SK-N-SH treated with all-trans-retinoic acid at 6 μM for 48 hours (cell line): ENCODE measurements at regions not wholly inside any gene's neighbourhood (a gene's known extent, or its start where the extent isn't known, plus 50 kb on each side); places are given as distances from the start of the nearest gene placed in this dataset.

Experiments
- ATAC-seq: fragments of 200-7000 bp; cut with Tn5 transposase; 3 replicates; pipeline ENCODE4 v1.9.1; 2020; ENCODE audit warnings: mild to moderate bottlenecking, moderate library complexity
- ARNTL ChIP-seq: fragments of 450-650 bp; formaldehyde crosslinking; IDR thresholded peaks from 2 replicates; pipeline ENCODE4 v1.5.0; 2020; ENCODE audit warnings: low read depth, mild to moderate bottlenecking, moderate library complexity, borderline replicate concordance
- BACH2 ChIP-seq: fragments of 250-450 bp; sonication (Bioruptor Pico); IDR thresholded peaks from 2 replicates; pipeline ENCODE4 v1.9.0; 2021; ENCODE audit warnings: mild to moderate bottlenecking, borderline replicate concordance
- CSDC2 ChIP-seq: fragments of 250-450 bp; sonication (Bioruptor Pico); IDR thresholded peaks from 2 replicates; pipeline ENCODE4 v1.5.0; 2020; ENCODE audit warnings: mild to moderate bottlenecking, moderate library complexity
- ESRRG ChIP-seq: fragments of 250-450 bp; sonication (Bioruptor Pico); IDR thresholded peaks from 2 replicates; pipeline ENCODE4 v1.6.1; 2021; ENCODE audit warnings: mild to moderate bottlenecking
- ISL1 ChIP-seq: fragments of 250-450 bp; sonication (Bioruptor Pico); IDR thresholded peaks from 2 replicates; pipeline ENCODE4 v2.1.2; 2022; ENCODE audit warnings: mild to moderate bottlenecking, moderate library complexity
- PPARA ChIP-seq: fragments of 250-450 bp; sonication (Bioruptor Pico); IDR thresholded peaks from 2 replicates; pipeline ENCODE4 v1.5.0; 2020; ENCODE audit warnings: mild to moderate bottlenecking, borderline replicate concordance
- TCF4 ChIP-seq: fragments of 250-450 bp; sonication (Bioruptor Pico); IDR thresholded peaks from 2 replicates; pipeline ENCODE4 v1.8.0; 2021; ENCODE audit warnings: mild to moderate bottlenecking, moderate library complexity, borderline replicate concordance
- TOX ChIP-seq: fragments of 250-450 bp; sonication (Bioruptor Pico); IDR thresholded peaks from 2 replicates; pipeline ENCODE4 v1.8.0; 2021; ENCODE audit warnings: mild to moderate bottlenecking, moderate library complexity, borderline replicate concordance
- ZFP3 ChIP-seq: fragments of 250-450 bp; sonication (Bioruptor Pico); IDR thresholded peaks from 2 replicates; pipeline ENCODE4 v1.5.0; 2020; ENCODE audit warnings: mild to moderate bottlenecking, moderate library complexity
- ZNF565 ChIP-seq: fragments of 450-650 bp; formaldehyde crosslinking; conservative IDR thresholded peaks from 2 replicates; pipeline ENCODE4 v1.5.0; 2020; ENCODE audit warnings: low read depth, mild to moderate bottlenecking, moderate library complexity
- ZNF70 ChIP-seq: fragments of 450-650 bp; formaldehyde crosslinking; IDR thresholded peaks from 2 replicates; pipeline ENCODE4 v1.5.0; 2020; ENCODE audit warnings: mild to moderate bottlenecking, moderate library complexity
- TF ChIP-seq, protein P1 (sequence below): fragments of 250-450 bp; sonication (Bioruptor Pico); IDR thresholded peaks from 2 replicates; pipeline ENCODE4 v1.5.1; 2021; ENCODE audit warnings: mild to moderate bottlenecking, moderate library complexity
- TF ChIP-seq, protein P2 (sequence below): fragments of 250-450 bp; sonication (Bioruptor Pico); IDR thresholded peaks from 2 replicates; pipeline ENCODE4 v1.8.0; 2021; ENCODE audit warnings: low read depth, mild to moderate bottlenecking, moderate library complexity, borderline replicate concordance
- TF ChIP-seq, protein P3 (sequence below): fragments of 250-450 bp; sonication (Bioruptor Pico); IDR thresholded peaks from 2 replicates; pipeline ENCODE4 v1.5.1; 2020; ENCODE audit warnings: low read depth, mild to moderate bottlenecking, moderate library complexity
- TF ChIP-seq, protein P4 (sequence below): fragments of 250-450 bp; sonication (Bioruptor Pico); IDR thresholded peaks from 2 replicates; pipeline ENCODE4 v1.5.0; 2020; ENCODE audit warnings: mild to moderate bottlenecking, moderate library complexity

DNA sequence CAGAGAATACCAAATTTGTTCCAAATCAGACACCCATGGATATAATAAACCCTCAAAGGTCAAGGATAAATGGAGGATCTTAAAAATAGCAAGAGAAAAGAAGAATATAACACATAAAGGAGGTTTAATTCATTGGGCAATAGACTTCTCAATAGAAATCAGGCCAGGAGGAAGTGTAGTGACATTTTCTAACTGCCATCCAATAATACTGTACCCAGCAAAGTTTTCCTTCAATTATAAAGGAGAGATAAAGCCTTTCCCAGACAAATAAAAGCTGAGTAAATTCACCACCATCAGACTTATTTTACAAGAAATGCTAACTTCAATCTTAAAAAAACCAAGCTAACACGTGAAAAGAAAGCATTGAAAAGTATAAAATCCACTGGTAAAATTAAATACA is 121.6 kb downstream of the MSTN start:
- TF ChIP-seq TCF4 (no peak), ZNF565 (CRISPR knock-in tag) (no peak)
- ATAC-seq = no peak

DNA sequence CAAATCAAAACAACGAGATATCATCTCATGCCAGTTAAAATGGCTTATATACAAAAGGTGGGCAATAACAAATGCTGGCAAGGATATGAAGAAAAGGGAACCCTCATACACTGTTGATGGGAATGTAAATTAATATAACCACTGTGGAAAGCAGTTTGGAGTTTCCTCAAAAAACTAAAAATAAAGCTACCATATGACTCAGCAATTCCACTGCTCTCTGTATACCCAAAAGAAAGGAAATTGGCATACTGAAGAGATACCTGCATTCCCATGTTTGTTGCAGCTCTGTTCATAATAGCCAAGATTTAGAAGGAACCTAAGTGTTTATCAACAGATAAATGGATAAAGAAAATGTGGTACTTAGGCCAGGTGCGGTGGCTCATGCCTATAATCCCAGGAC is 124.8 kb downstream of the MSTN start:
- ATAC-seq = no peak
- TF ChIP-seq ZNF565 (CRISPR knock-in tag) = no peak
- no peak for TF ChIP-seq ARNTL (CRISPR knock-in tag)
- TF ChIP-seq, protein P1, sequence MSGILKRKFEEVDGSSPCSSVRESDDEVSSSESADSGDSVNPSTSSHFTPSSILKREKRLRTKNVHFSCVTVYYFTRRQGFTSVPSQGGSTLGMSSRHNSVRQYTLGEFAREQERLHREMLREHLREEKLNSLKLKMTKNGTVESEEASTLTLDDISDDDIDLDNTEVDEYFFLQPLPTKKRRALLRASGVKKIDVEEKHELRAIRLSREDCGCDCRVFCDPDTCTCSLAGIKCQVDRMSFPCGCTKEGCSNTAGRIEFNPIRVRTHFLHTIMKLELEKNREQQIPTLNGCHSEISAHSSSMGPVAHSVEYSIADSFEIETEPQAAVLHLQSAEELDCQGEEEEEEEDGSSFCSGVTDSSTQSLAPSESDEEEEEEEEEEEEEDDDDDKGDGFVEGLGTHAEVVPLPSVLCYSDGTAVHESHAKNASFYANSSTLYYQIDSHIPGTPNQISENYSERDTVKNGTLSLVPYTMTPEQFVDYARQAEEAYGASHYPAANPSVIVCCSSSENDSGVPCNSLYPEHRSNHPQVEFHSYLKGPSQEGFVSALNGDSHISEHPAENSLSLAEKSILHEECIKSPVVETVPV (CRISPR knock-in tag) = no peak
- TF ChIP-seq BACH2 (CRISPR knock-in tag) = no peak
- TF ChIP-seq ESRRG (CRISPR knock-in tag) = no peak
- no peak for TF ChIP-seq PPARA (CRISPR knock-in tag)

DNA sequence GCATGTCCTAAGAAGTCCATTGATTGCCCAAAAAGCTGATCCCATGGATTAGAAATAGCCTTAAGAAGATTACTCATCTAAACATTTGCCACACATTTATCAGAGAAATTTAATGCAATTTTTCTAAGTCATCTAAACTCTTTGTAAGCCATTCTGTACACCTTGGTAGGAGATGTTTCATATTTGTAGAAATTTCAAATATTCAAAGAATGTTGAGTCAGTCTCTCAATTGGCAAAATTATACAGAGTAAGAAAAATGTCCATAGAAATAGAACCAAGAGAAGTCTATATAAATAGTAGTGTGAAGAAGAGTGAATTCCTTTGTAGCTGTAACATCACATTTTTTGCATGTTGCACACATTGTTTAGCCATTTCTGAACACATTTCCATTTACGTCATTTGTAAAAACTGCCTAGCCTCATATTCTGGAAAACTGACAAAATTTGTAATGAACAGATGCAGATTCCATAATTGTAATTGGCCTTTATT is 128.6 kb downstream of the MSTN start:
- TF ChIP-seq, protein P2, sequence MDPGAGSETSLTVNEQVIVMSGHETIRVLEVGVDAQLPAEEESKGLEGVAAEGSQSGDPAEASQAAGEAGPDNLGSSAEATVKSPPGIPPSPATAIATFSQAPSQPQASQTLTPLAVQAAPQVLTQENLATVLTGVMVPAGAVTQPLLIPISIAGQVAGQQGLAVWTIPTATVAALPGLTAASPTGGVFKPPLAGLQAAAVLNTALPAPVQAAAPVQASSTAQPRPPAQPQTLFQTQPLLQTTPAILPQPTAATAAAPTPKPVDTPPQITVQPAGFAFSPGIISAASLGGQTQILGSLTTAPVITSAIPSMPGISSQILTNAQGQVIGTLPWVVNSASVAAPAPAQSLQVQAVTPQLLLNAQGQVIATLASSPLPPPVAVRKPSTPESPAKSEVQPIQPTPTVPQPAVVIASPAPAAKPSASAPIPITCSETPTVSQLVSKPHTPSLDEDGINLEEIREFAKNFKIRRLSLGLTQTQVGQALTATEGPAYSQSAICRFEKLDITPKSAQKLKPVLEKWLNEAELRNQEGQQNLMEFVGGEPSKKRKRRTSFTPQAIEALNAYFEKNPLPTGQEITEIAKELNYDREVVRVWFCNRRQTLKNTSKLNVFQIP (CRISPR knock-in tag) = 0 out of 2 replicates have a peak, but pooled peaks have one; percentile 50
- peak; percentile 88 for TF ChIP-seq ISL1
- TF ChIP-seq ARNTL (CRISPR knock-in tag) = no peak
- TF ChIP-seq CSDC2 = no peak
- TF ChIP-seq ZFP3 (CRISPR knock-in tag) = no peak
- TF ChIP-seq, protein P3, sequence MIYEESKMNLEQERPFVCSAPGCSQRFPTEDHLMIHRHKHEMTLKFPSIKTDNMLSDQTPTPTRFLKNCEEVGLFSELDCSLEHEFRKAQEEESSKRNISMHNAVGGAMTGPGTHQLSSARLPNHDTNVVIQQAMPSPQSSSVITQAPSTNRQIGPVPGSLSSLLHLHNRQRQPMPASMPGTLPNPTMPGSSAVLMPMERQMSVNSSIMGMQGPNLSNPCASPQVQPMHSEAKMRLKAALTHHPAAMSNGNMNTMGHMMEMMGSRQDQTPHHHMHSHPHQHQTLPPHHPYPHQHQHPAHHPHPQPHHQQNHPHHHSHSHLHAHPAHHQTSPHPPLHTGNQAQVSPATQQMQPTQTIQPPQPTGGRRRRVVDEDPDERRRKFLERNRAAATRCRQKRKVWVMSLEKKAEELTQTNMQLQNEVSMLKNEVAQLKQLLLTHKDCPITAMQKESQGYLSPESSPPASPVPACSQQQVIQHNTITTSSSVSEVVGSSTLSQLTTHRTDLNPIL = 0 out of 2 replicates have a peak, but pooled peaks have one; percentile 25
- ATAC-seq = peak; percentile 93

DNA sequence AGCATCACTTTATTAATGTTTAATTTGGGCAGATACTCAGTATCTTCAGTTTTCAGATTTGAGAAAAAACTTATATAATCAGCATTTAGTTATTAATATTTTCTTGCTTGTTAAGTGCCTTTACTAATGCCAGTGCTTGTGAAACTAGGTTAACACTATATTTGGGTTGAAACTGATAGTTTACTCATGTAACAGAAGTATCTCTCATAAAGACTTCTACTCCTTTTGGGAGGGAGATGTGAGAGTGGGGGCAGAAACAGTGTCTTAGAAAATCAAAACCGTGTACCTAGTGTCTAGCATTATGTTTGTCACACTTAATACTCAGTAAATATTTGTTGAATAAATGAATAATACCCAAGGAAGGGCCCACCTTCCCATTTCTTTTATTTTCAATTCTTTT is 129.5 kb downstream of the MSTN start:
- TF ChIP-seq ARNTL (CRISPR knock-in tag) = no peak
- no peak for TF ChIP-seq ZNF565 (CRISPR knock-in tag)
- TF ChIP-seq ZNF70 (CRISPR knock-in tag) = no peak
- TF ChIP-seq, protein P4, sequence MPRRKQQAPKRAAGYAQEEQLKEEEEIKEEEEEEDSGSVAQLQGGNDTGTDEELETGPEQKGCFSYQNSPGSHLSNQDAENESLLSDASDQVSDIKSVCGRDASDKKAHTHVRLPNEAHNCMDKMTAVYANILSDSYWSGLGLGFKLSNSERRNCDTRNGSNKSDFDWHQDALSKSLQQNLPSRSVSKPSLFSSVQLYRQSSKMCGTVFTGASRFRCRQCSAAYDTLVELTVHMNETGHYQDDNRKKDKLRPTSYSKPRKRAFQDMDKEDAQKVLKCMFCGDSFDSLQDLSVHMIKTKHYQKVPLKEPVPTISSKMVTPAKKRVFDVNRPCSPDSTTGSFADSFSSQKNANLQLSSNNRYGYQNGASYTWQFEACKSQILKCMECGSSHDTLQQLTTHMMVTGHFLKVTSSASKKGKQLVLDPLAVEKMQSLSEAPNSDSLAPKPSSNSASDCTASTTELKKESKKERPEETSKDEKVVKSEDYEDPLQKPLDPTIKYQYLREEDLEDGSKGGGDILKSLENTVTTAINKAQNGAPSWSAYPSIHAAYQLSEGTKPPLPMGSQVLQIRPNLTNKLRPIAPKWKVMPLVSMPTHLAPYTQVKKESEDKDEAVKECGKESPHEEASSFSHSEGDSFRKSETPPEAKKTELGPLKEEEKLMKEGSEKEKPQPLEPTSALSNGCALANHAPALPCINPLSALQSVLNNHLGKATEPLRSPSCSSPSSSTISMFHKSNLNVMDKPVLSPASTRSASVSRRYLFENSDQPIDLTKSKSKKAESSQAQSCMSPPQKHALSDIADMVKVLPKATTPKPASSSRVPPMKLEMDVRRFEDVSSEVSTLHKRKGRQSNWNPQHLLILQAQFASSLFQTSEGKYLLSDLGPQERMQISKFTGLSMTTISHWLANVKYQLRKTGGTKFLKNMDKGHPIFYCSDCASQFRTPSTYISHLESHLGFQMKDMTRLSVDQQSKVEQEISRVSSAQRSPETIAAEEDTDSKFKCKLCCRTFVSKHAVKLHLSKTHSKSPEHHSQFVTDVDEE (CRISPR knock-in tag) = no peak
- TF ChIP-seq TOX (CRISPR knock-in tag) = no peak
- no peak for TF ChIP-seq CSDC2
- TF ChIP-seq ISL1 = no peak
- no peak for ATAC-seq

DNA sequence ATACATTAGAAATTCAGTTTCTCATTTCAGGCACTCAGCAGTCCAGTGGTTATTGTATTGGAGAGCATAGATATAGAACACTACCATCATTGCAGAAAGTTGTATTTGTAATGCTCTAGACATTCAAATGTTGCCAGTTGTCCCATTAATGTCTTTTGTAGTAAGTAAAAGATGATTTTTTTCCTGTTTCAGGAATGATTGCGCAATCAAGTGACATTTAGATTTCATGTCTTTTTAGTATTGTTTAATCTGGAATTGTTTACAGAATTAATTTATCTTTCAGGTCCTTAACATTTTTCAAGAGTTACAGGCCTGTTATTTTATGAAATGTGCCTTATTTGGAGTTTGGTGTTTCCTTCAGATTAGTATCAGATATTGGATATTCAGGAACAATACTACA is 134.7 kb downstream of the MSTN start:
- TF ChIP-seq ESRRG (CRISPR knock-in tag) (no peak), PPARA (CRISPR knock-in tag) (no peak)
- TF ChIP-seq, protein P4 (CRISPR knock-in tag) = no peak
- TF ChIP-seq, protein P1 (CRISPR knock-in tag) = no peak
- TF ChIP-seq, all 23 proteins: peak for 0
- ATAC-seq = no peak
